Brain microvascular endothelial cell (primary cell): ENCODE measurements at regions not wholly inside any gene's neighbourhood (a gene's known extent, or its start where the extent isn't known, plus 50 kb on each side); places are given as distances from the start of the nearest gene placed in this dataset.

ENCODE experiments used
- DNase-seq: peaks from one replicate; pipeline ENCODE4 v3.0.0-alpha.2; 2020
- H3K27ac ChIP-seq: fragments of 250-450 bp; sonication (Bioruptor Pico); 2 replicates; pipeline ENCODE4 v1.5.1; 2020; ENCODE audit warnings: mild to moderate bottlenecking, moderate library complexity
- H3K27me3 ChIP-seq: fragments of 250-450 bp; sonication (Bioruptor Pico); replicated peaks from 2 replicates; pipeline ENCODE4 v1.5.1; 2020; ENCODE audit warnings: mild to moderate bottlenecking
- H3K36me3 ChIP-seq: fragments of 250-450 bp; sonication (Bioruptor Pico); replicated peaks from 2 replicates; pipeline ENCODE4 v1.5.1; 2020; ENCODE audit warnings: mild to moderate bottlenecking
- H3K4me3 ChIP-seq: 2 replicates; pipeline ENCODE4 v1.5.1; 2011; ENCODE audit warnings: low read depth, mild to moderate bottlenecking, control low read depth, low read length, moderate library complexity
- in situ Hi-C: cut with HindIII; loops from 2 replicates; pipeline ENCODE4 v1.10.0; 2017; ENCODE audit warnings: low sequenced_read_pairs, low pct_ligation_motif_present
- TF ChIP-seq, protein P1 (sequence below): IDR thresholded peaks from 2 replicates; pipeline ENCODE4 v1.5.1; 2011; ENCODE audit warnings: low read depth, mild to moderate bottlenecking, moderate library complexity, low read length, control low read depth, inconsistent platforms; ENCODE audit errors: missing control alignments

DNA sequence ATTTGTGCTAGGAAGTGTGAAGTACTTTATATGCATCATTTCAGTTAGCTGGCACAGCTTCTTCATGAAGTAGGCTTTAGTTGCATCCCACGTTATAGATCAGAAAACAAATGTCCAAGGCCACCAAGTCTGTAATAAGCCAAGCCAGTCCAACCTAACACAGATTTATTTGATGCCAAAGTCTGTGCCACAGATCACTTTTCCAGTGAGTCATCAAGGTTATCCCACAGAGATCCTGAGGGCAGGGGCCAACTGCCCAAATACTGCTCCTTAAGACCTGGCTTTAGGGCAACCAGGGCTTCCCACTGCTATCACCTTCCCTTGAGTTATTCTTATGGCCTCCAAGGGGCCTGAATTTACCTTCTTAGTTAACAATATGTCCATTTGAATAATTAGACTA lies 1340.4 kb downstream of the XPNPEP1 start:
- TF ChIP-seq, protein P1, sequence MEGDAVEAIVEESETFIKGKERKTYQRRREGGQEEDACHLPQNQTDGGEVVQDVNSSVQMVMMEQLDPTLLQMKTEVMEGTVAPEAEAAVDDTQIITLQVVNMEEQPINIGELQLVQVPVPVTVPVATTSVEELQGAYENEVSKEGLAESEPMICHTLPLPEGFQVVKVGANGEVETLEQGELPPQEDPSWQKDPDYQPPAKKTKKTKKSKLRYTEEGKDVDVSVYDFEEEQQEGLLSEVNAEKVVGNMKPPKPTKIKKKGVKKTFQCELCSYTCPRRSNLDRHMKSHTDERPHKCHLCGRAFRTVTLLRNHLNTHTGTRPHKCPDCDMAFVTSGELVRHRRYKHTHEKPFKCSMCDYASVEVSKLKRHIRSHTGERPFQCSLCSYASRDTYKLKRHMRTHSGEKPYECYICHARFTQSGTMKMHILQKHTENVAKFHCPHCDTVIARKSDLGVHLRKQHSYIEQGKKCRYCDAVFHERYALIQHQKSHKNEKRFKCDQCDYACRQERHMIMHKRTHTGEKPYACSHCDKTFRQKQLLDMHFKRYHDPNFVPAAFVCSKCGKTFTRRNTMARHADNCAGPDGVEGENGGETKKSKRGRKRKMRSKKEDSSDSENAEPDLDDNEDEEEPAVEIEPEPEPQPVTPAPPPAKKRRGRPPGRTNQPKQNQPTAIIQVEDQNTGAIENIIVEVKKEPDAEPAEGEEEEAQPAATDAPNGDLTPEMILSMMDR = no peak
- no peak for DNase-seq
- Histone ChIP-seq H3K4me3 (no peak overlapping the region), H3K27ac (no peak overlapping the region), H3K27me3 (no peaks in the 10 kb centered on the region), H3K36me3 (no peaks in the 10 kb centered on the region)
- in situ Hi-C loops = no loop called here

DNA sequence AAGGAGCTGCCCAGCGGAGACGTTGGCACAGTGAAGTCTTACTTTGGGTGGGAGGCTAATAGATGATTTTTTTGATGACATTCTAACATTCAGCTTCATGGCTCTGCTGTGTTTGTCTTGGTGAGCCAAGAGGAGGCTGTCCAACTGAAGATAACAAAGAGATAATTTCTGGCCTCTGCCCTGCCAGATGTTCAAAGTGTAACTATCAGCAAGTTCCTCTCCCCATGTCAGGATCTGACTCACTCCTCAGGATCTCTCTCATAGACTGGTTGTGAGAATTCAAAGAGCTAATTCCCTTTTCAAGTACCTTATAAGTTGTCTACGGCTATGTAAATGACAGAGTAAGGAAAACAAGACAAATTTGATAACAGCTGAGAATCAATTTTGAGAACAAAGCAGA lies 1340.9 kb downstream of the XPNPEP1 start:
- Histone ChIP-seq H3K27me3 (no peaks in the 10 kb centered on the region), H3K27ac (no peak overlapping the region), H3K4me3 (no peak overlapping the region), H3K36me3 (no peaks in the 10 kb centered on the region)
- in situ Hi-C loops = no loop called here
- DNase-seq = peak; percentile 11
- TF ChIP-seq, protein P1 = no peak

DNA sequence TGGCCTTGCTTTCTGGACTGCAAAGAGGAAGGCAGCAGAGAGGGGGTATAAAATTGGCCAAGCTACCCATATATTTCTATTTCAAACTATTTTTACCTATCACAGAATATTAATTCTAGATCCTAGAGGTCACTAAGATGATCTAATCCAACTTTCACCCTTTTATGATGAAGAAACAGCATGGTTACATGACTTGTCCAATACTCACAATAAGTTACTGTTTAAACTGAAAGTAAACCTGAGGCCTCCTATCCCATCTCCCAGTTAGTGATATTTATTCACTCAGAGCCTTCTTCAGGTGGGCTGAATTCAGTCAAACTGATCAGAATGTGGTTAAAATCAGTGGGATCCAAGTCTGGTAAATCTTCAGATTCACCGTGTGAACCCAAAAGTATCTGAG lies 1345.1 kb downstream of the XPNPEP1 start:
- Histone ChIP-seq H3K4me3 (no peak overlapping the region), H3K36me3 (no peaks in the 10 kb centered on the region), H3K27me3 (no peaks in the 10 kb centered on the region), H3K27ac (no peak overlapping the region)
- DNase-seq = no peak
- in situ Hi-C loops = no loop called here
- TF ChIP-seq, protein P1 = no peak

DNA sequence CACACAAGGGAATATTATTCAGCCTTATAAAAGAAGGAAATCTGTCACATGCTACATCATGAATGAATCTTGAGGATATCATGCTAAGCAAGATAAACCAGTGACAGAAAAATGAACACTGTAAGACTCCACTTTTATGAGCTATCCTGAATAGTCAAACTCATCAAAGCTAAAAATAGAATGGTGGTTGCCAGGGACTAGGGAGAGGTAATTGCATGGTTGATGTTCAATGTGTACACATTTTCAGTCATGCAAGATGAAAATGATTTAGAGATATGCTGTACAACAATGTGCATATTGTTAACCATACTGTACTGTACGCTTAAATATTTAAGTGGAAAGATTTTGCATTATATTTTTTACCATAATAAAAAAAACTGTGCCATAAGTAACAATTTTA lies 1349.1 kb downstream of the XPNPEP1 start:
- H3K36me3 ChIP-seq = no peaks in the 10 kb centered on the region
- no peak overlapping the region for H3K27ac ChIP-seq
- no peak overlapping the region for H3K4me3 ChIP-seq
- DNase-seq = no peak
- TF ChIP-seq, protein P1 = no peak
- no peaks in the 10 kb centered on the region for H3K27me3 ChIP-seq
- in situ Hi-C loops = no loop called here

DNA sequence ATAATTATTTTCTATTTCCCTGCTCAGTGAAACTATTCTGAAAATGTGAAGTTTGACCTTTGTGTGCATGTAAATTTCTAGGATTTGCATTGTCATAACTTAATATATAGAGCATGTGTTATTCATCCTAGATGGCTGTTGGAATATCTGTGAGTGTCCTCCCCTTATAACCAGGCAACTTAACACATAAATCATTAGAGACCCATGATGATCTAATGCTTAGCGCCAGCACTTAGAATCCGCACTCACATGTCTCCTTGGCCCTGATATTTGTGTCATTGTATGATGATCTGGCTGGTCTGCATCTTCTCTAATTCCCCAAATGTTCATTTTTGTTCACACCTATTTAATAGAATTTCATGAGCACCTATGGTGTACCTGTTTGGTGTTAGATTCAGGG lies 1354.5 kb downstream of the XPNPEP1 start:
- TF ChIP-seq, protein P1 = no peak
- in situ Hi-C loops = no loop called here
- DNase-seq = no peak

More for the DNA sequence above, 1354.5 kb downstream of the XPNPEP1 start:
- no peak overlapping the region for H3K4me3 ChIP-seq
- H3K36me3 ChIP-seq = no peaks in the 10 kb centered on the region
- H3K27me3 ChIP-seq = no peaks in the 10 kb centered on the region
- H3K27ac ChIP-seq = no peak overlapping the region
